ENCODE measurements at regions not wholly inside any gene's neighbourhood (a gene's known extent, or its start where the extent isn't known, plus 50 kb on each side); places are given as distances from the start of the nearest gene placed in this dataset.

DNA sequence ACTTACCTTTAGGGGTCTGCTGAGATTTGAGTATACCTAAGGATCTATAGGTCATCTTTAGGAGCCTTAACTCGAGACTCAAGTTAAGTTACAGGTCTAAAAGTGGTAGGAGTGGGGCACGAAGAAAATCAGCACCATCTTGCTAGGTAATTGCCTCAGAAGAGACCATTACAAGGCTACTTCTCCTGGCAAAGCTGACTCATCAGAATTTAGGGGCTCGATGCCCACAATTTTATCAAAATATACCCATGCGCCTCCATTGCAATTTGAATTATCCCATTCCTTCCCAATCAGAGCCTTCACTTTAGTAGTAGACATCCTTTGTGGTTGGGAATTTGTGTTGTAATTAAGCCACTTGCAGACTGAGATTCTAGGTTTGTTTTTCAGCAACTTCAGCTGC lies 1994.3 kb downstream of the MRPL39 start:
- Histone ChIP-seq H3K27me3 (ENCODE audit: insufficient read depth, poor library complexity, severe bottlenecking) (peaks cover 3% of the 10 kb centered on the region), H3K9me3 (ENCODE audit: severe bottlenecking) (no peaks in the 10 kb centered on the region), H3K4me3 (ENCODE audit: severe bottlenecking) (no peak overlapping the region), H3K36me3 (ENCODE audit: low read depth) (no peaks in the 10 kb centered on the region), H3K27ac (ENCODE audit: poor library complexity, severe bottlenecking) (no peak overlapping the region), H3K4me1 (ENCODE audit: insufficient read depth, poor library complexity, severe bottlenecking) (no peaks in the 10 kb centered on the region)
- ATAC-seq (ENCODE audit: low read depth) (no peak), DNase-seq (ENCODE audit: low spot score) (no peak)
- TF ChIP-seq, protein P1, sequence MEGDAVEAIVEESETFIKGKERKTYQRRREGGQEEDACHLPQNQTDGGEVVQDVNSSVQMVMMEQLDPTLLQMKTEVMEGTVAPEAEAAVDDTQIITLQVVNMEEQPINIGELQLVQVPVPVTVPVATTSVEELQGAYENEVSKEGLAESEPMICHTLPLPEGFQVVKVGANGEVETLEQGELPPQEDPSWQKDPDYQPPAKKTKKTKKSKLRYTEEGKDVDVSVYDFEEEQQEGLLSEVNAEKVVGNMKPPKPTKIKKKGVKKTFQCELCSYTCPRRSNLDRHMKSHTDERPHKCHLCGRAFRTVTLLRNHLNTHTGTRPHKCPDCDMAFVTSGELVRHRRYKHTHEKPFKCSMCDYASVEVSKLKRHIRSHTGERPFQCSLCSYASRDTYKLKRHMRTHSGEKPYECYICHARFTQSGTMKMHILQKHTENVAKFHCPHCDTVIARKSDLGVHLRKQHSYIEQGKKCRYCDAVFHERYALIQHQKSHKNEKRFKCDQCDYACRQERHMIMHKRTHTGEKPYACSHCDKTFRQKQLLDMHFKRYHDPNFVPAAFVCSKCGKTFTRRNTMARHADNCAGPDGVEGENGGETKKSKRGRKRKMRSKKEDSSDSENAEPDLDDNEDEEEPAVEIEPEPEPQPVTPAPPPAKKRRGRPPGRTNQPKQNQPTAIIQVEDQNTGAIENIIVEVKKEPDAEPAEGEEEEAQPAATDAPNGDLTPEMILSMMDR (IDR thresholded peaks at IDR 0.05; ENCODE audit: poor library complexity, severe bottlenecking), result no peak

GRCh38 chr21:23612210-23612609 lies 1995.1 kb downstream of the MRPL39 start:
- TF ChIP-seq, protein P1 (IDR thresholded peaks at IDR 0.05; ENCODE audit: poor library complexity, severe bottlenecking), result no peak
- Histone ChIP-seq H3K27ac (ENCODE audit: poor library complexity, severe bottlenecking) (no peak overlapping the region), H3K36me3 (ENCODE audit: low read depth) (no peaks in the 10 kb centered on the region), H3K27me3 (ENCODE audit: insufficient read depth, poor library complexity, severe bottlenecking) (peaks cover 3% of the 10 kb centered on the region), H3K4me3 (ENCODE audit: severe bottlenecking) (no peak overlapping the region), H3K4me1 (ENCODE audit: insufficient read depth, poor library complexity, severe bottlenecking) (no peaks in the 10 kb centered on the region), H3K9me3 (ENCODE audit: severe bottlenecking) (no peaks in the 10 kb centered on the region)
- DNase-seq (ENCODE audit: low spot score), result no peak
- ATAC-seq (ENCODE audit: low read depth), result no peak

- DNase-seq (ENCODE audit: low spot score) (no peak), ATAC-seq (ENCODE audit: low read depth) (no peak)
- H3K9me3 ChIP-seq (ENCODE audit: severe bottlenecking), result no peaks in the 10 kb centered on the region
- no peak overlapping the region for H3K4me3 ChIP-seq (ENCODE audit: severe bottlenecking)
- H3K4me1 ChIP-seq (ENCODE audit: insufficient read depth, poor library complexity, severe bottlenecking), result no peaks in the 10 kb centered on the region
- TF ChIP-seq, protein P1 (IDR thresholded peaks at IDR 0.05; ENCODE audit: poor library complexity, severe bottlenecking), result no peak
- no peaks in the 10 kb centered on the region for H3K36me3 ChIP-seq (ENCODE audit: low read depth)
- H3K27me3 ChIP-seq (ENCODE audit: insufficient read depth, poor library complexity, severe bottlenecking), result peaks cover 3% of the 10 kb centered on the region
- no peak overlapping the region for H3K27ac ChIP-seq (ENCODE audit: poor library complexity, severe bottlenecking)
These were observed 1999.4 kb downstream of the MRPL39 start for GRCh38 chr21:23607782-23608431.

GRCh38 chr21:23601549-23601948 lies 2005.7 kb downstream of the MRPL39 start:
- no peak overlapping the region for H3K4me3 ChIP-seq (ENCODE audit: severe bottlenecking)
- DNase-seq (ENCODE audit: low spot score), result no peak
- H3K36me3 ChIP-seq (ENCODE audit: low read depth), result no peaks in the 10 kb centered on the region
- TF ChIP-seq, protein P1 (IDR thresholded peaks at IDR 0.05; ENCODE audit: poor library complexity, severe bottlenecking), result no peak
- H3K27ac ChIP-seq (ENCODE audit: poor library complexity, severe bottlenecking), result no peak overlapping the region
- H3K9me3 ChIP-seq (ENCODE audit: severe bottlenecking), result no peaks in the 10 kb centered on the region
- no peak for ATAC-seq (ENCODE audit: low read depth)
- peaks cover 6% of the 10 kb centered on the region for H3K27me3 ChIP-seq (ENCODE audit: insufficient read depth, poor library complexity, severe bottlenecking)
- no peaks in the 10 kb centered on the region for H3K4me1 ChIP-seq (ENCODE audit: insufficient read depth, poor library complexity, severe bottlenecking)

DNA sequence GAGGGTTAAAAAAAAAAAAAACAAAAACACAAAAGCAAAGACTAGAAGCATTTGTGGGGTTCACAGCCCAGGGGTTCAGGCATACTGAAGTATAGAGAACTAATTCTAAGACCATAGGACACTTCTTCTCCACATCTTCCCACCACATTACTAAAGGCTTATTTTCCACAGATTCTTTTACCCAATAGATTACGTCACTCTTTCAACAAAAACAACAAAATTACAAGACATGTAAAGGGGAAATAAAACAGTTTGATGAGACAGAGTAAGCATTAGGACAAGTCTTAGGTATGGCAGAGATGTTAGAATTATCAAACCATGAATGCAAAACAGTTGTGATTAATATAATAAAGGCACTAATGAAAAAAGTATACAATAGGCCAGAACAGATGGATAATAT lies 2013.7 kb downstream of the MRPL39 start:
- TF ChIP-seq, protein P1 (IDR thresholded peaks at IDR 0.05; ENCODE audit: poor library complexity, severe bottlenecking), result no peak
- no peaks in the 10 kb centered on the region for H3K36me3 ChIP-seq (ENCODE audit: low read depth)
- DNase-seq (ENCODE audit: low spot score) (no peak), ATAC-seq (ENCODE audit: low read depth) (no peak)
- H3K27me3 ChIP-seq (ENCODE audit: insufficient read depth, poor library complexity, severe bottlenecking), result peaks cover 1% of the 10 kb centered on the region
- no peaks in the 10 kb centered on the region for H3K9me3 ChIP-seq (ENCODE audit: severe bottlenecking)
- H3K4me3 ChIP-seq (ENCODE audit: severe bottlenecking), result no peak overlapping the region
- no peak overlapping the region for H3K27ac ChIP-seq (ENCODE audit: poor library complexity, severe bottlenecking)
- no peaks in the 10 kb centered on the region for H3K4me1 ChIP-seq (ENCODE audit: insufficient read depth, poor library complexity, severe bottlenecking)

All from RWPE2 (cell line).